OCI-LY1 (cell line): ENCODE measurements at regions not wholly inside any gene's neighbourhood (a gene's known extent, or its start where the extent isn't known, plus 50 kb on each side); places are given as distances from the start of the nearest gene placed in this dataset.

Source experiments
- H2AFZ ChIP-seq: fragments of 200-600 bp; sonication (generic), shearing (Covaris generic); 2 replicates; pipeline ENCODE4 v1.6.0; 2014; ENCODE audit warnings: antibody characterized with exemption, mild to moderate bottlenecking, low read length
- H3F3A ChIP-seq: fragments of 200-600 bp; sonication (generic), shearing (Covaris generic); 2 replicates; pipeline ENCODE4 v1.6.0; 2014; ENCODE audit warnings: mild to moderate bottlenecking, antibody characterized with exemption, low read length, moderate library complexity; ENCODE audit not compliant: insufficient read depth
- H3K27ac ChIP-seq: fragments of 200-600 bp; sonication (generic); 2 replicates; pipeline ENCODE4 v1.5.1; 2014; ENCODE audit warnings: low read length, mixed run types, mild to moderate bottlenecking, low read depth; ENCODE audit not compliant: poor library complexity, severe bottlenecking
- H3K27me3 ChIP-seq: fragments of 200-600 bp; sonication (generic); 2 replicates; pipeline ENCODE4 v1.6.0; 2014; ENCODE audit warnings: antibody characterized with exemption, mild to moderate bottlenecking, low read length, moderate library complexity; ENCODE audit not compliant: insufficient read depth
- H3K36me3 ChIP-seq: fragments of 200-600 bp; sonication (generic); 2 replicates; pipeline ENCODE4 v1.6.1; 2014; ENCODE audit warnings: mild to moderate bottlenecking, antibody characterized with exemption, low read length, moderate library complexity, mixed read lengths; ENCODE audit not compliant: insufficient read depth
- H3K4me1 ChIP-seq: fragments of 200-600 bp; sonication (generic); 2 replicates; pipeline ENCODE4 v1.5.1; 2014; ENCODE audit warnings: mild to moderate bottlenecking, low read length, moderate library complexity; ENCODE audit not compliant: insufficient read depth, severe bottlenecking
- H3K4me2 ChIP-seq: fragments of 200-600 bp; sonication (generic), shearing (Covaris generic); 2 replicates; pipeline ENCODE4 v1.6.1; 2014; ENCODE audit warnings: low read length
- H3K4me3 ChIP-seq: fragments of 200-600 bp; sonication (generic); 2 replicates; pipeline ENCODE4 v1.5.1; 2014; ENCODE audit warnings: low read length, low read depth, mild to moderate bottlenecking, mixed read lengths; ENCODE audit not compliant: poor library complexity, severe bottlenecking
- H3K79me2 ChIP-seq: fragments of 200-600 bp; shearing (Covaris generic); 2 replicates; pipeline ENCODE4 v1.6.1; 2016; ENCODE audit warnings: mixed run types, low read length, mixed read lengths; ENCODE audit not compliant: insufficient read depth
- H3K9ac ChIP-seq: fragments of 200-600 bp; sonication (generic), shearing (Covaris generic); 2 replicates; pipeline ENCODE4 v1.6.1; 2014; ENCODE audit warnings: mild to moderate bottlenecking, low read length, mixed read lengths
- H3K9me2 ChIP-seq: fragments of 200-600 bp; sonication (generic), shearing (Covaris generic); 2 replicates; pipeline ENCODE4 v1.6.1; 2014; ENCODE audit warnings: low read depth, mild to moderate bottlenecking, low read length, mixed read lengths
- H3K9me3 ChIP-seq: fragments of 200-600 bp; shearing (Covaris generic); 2 replicates; pipeline ENCODE4 v1.6.1; 2014; ENCODE audit warnings: low read length, mixed read lengths
- H4K20me1 ChIP-seq: fragments of 200-600 bp; sonication (generic), shearing (Covaris generic); 2 replicates; pipeline ENCODE4 v1.6.0; 2016; ENCODE audit warnings: mild to moderate bottlenecking, low read length; ENCODE audit not compliant: insufficient read depth
- CTCF ChIP-seq: fragments of 200-600 bp; sonication (generic), shearing (Covaris generic); IDR thresholded peaks from 2 replicates; pipeline ENCODE4 v1.5.1; 2017; ENCODE audit warnings: mild to moderate bottlenecking, antibody characterized with exemption, low read length, moderate library complexity, mixed read lengths
- EZH2 ChIP-seq: fragments of 200-600 bp; sonication (generic), shearing (Covaris generic); IDR thresholded peaks from 2 replicates; pipeline ENCODE4 v1.8.0; 2017; ENCODE audit warnings: borderline replicate concordance, mixed run types, mild to moderate bottlenecking, antibody characterized with exemption, low read length, moderate library complexity, mixed read lengths

GRCh38 chr15:60076045-60076444, 71.9 kb downstream of the FOXB1 start:
- Histone ChIP-seq H3K4me1 (no peaks in the 10 kb centered on the region), H3K27ac (no peak overlapping the region), H3K9me2 (no peaks in the 10 kb centered on the region), H3K9me3 (no peaks in the 10 kb centered on the region), H3K79me2 (no peaks in the 10 kb centered on the region), H3K9ac (no peak overlapping the region), H3K36me3 (no peaks in the 10 kb centered on the region), H4K20me1 (no peaks in the 10 kb centered on the region), H2AFZ (no peak overlapping the region), H3K4me3 (no peak overlapping the region), H3K27me3 (peaks cover 6% of the 10 kb centered on the region; the same call in 1 of the 2 replicates), H3F3A (no peaks in the 10 kb centered on the region), H3K4me2 (no peak overlapping the region)
- TF ChIP-seq CTCF = no peak
- no peak for TF ChIP-seq EZH2

GRCh38 chr15:60076582-60077276, 72.6 kb downstream of the FOXB1 start:
- no peak overlapping the region for H3K4me3 ChIP-seq
- H3K27me3 ChIP-seq = peaks cover 6% of the 10 kb centered on the region; the same call in 1 of the 2 replicates
- no peaks in the 10 kb centered on the region for H3K79me2 ChIP-seq
- H3K4me2 ChIP-seq = no peak overlapping the region
- no peaks in the 10 kb centered on the region for H3K9me2 ChIP-seq
- H3K4me1 ChIP-seq = no peaks in the 10 kb centered on the region
- no peaks in the 10 kb centered on the region for H3K9me3 ChIP-seq
- no peak overlapping the region for H3K9ac ChIP-seq
- H2AFZ ChIP-seq = no peak overlapping the region
- no peaks in the 10 kb centered on the region for H4K20me1 ChIP-seq
- TF ChIP-seq CTCF = no peak
- no peak for TF ChIP-seq EZH2
- H3K27ac ChIP-seq = no peak overlapping the region
- H3F3A ChIP-seq = no peaks in the 10 kb centered on the region
- H3K36me3 ChIP-seq = no peaks in the 10 kb centered on the region

GRCh38 chr15:60077581-60078359, 73.7 kb downstream of the FOXB1 start:
- Histone ChIP-seq H2AFZ (no peak overlapping the region), H3K4me2 (no peak overlapping the region), H3K27me3 (peaks cover 6% of the 10 kb centered on the region; the same call in 1 of the 2 replicates), H3K9me2 (no peaks in the 10 kb centered on the region), H3K27ac (no peak overlapping the region), H3K9ac (no peak overlapping the region), H4K20me1 (no peaks in the 10 kb centered on the region), H3K36me3 (no peaks in the 10 kb centered on the region), H3K79me2 (no peaks in the 10 kb centered on the region), H3K4me1 (no peaks in the 10 kb centered on the region), H3K4me3 (no peak overlapping the region), H3F3A (no peaks in the 10 kb centered on the region), H3K9me3 (no peaks in the 10 kb centered on the region)
- no peak for TF ChIP-seq EZH2
